ENCODE measurements at regions not wholly inside any gene's neighbourhood (a gene's known extent, or its start where the extent isn't known, plus 50 kb on each side); places are given as distances from the start of the nearest gene placed in this dataset.

- Mint-ChIP-seq H3K27ac (no peak overlapping the region), H3K27me3 (ENCODE audit: low read depth, poor library complexity) (peaks cover 6% of the 10 kb centered on the region), H3K4me1 (peaks cover 58% of the 10 kb centered on the region), H3K9me3 (no peaks in the 10 kb centered on the region), H3K36me3 (ENCODE audit: low read depth) (no peaks in the 10 kb centered on the region), H3K4me3 (no peak overlapping the region)
- TF ChIP-seq CTCF (IDR thresholded peaks at IDR 0.05) = no peak
- DNase-seq = no peak
Measured at GRCh38 chr2:238697193-238698071, 150.5 kb upstream of the TWIST2 start.

GRCh38 chr2:238698072-238698352 is 149.9 kb upstream of the TWIST2 start:
- peak overlapping the region; percentile 2 for H3K27ac Mint-ChIP-seq
- peaks cover 57% of the 10 kb centered on the region for H3K4me1 Mint-ChIP-seq
- H3K4me3 Mint-ChIP-seq = no peak overlapping the region
- no peaks in the 10 kb centered on the region for H3K9me3 Mint-ChIP-seq
- no peak for TF ChIP-seq CTCF (IDR thresholded peaks at IDR 0.05)
- H3K36me3 Mint-ChIP-seq (ENCODE audit: low read depth) = no peaks in the 10 kb centered on the region
- no peak for DNase-seq
- peaks cover 6% of the 10 kb centered on the region for H3K27me3 Mint-ChIP-seq (ENCODE audit: low read depth, poor library complexity)

GRCh38 chr2:238698451-238699306 is 149.2 kb upstream of the TWIST2 start:
- Mint-ChIP-seq H3K27ac (peak overlapping the region; percentile 2), H3K27me3 (ENCODE audit: low read depth, poor library complexity) (peaks cover 6% of the 10 kb centered on the region), H3K9me3 (no peaks in the 10 kb centered on the region), H3K36me3 (ENCODE audit: low read depth) (no peaks in the 10 kb centered on the region), H3K4me1 (peaks cover 52% of the 10 kb centered on the region), H3K4me3 (no peak overlapping the region)
- no peak for TF ChIP-seq CTCF (IDR thresholded peaks at IDR 0.05)
- DNase-seq = no peak

GRCh38 chr2:238699307-238700116 is 148.4 kb upstream of the TWIST2 start:
- Mint-ChIP-seq H3K27me3 (ENCODE audit: low read depth, poor library complexity) (peaks cover 3% of the 10 kb centered on the region), H3K27ac (no peak overlapping the region), H3K4me1 (peaks cover 44% of the 10 kb centered on the region), H3K36me3 (ENCODE audit: low read depth) (no peaks in the 10 kb centered on the region), H3K4me3 (no peak overlapping the region), H3K9me3 (no peaks in the 10 kb centered on the region)
- TF ChIP-seq CTCF (IDR thresholded peaks at IDR 0.05) = no peak
- DNase-seq = no peak

- Mint-ChIP-seq H3K27ac (no peak overlapping the region), H3K27me3 (ENCODE audit: low read depth, poor library complexity) (no peaks in the 10 kb centered on the region)
- no peak for DNase-seq
Measured at GRCh38 chr2:238700117-238700457, 147.8 kb upstream of the TWIST2 start.

More at GRCh38 chr2:238700117-238700457, 147.8 kb upstream of the TWIST2 start:
- no peak for TF ChIP-seq CTCF (IDR thresholded peaks at IDR 0.05)
- Mint-ChIP-seq H3K36me3 (ENCODE audit: low read depth) (no peaks in the 10 kb centered on the region), H3K4me1 (peaks cover 38% of the 10 kb centered on the region), H3K4me3 (no peak overlapping the region), H3K9me3 (no peaks in the 10 kb centered on the region)
